ENCODE measurements at regions not wholly inside any gene's neighbourhood (a gene's known extent, or its start where the extent isn't known, plus 50 kb on each side); places are given as distances from the start of the nearest gene placed in this dataset.

- 87% methylated on average over 2 of the region's 2 CpGs; no CpG with 5 or more reads in 1 of the 2 experiments for WGBS, 2 experiments (ENCODE audit: extremely low coverage in 1 of 2, insufficient coverage in 1 of 2, insufficient read length in 1 of 2, insufficient replicate concordance in 2 of 2, low coverage in 1 of 2, low lambda C conversion rate in 2 of 2, missing lambda C conversion rate in 1 of 2)
- CTCF ChIA-PET (ENCODE audit: partially characterized antibody): interaction anchor here (0.9 to 1.0 kb wide), 2 partner anchors 8 to 26 kb away, joined by 3 read pairs; no protein-coding TSS in a partner anchor
- TF ChIP-seq CBX5 (IDR thresholded peaks at IDR 0.05; ENCODE audit: low read depth, low read length): no peak
- TF ChIP-seq, protein P1, sequence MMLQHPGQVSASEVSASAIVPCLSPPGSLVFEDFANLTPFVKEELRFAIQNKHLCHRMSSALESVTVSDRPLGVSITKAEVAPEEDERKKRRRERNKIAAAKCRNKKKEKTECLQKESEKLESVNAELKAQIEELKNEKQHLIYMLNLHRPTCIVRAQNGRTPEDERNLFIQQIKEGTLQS (IDR thresholded peaks at IDR 0.05; ENCODE audit: insufficient read depth, low read depth, low read length): no peak
- no peak for TF ChIP-seq RNF2 (IDR thresholded peaks at IDR 0.05; ENCODE audit: borderline replicate concordance, low read depth, low read length, missing control alignments, poor library complexity, severe bottlenecking)
- TF ChIP-seq EP300 (IDR thresholded peaks at IDR 0.05; ENCODE audit: borderline replicate concordance in 1 of 2, low read depth in 2 of 2, low read length in 2 of 2): no peak
- TF ChIP-seq CTBP2 (IDR thresholded peaks at IDR 0.05; ENCODE audit: borderline replicate concordance, insufficient read depth, insufficient read length, low read length): no peak
- no peak for TF ChIP-seq KDM1A (IDR thresholded peaks at IDR 0.05; ENCODE audit: borderline replicate concordance, low read length)
- TF ChIP-seq ZNF274 (IDR thresholded peaks at IDR 0.05; ENCODE audit: borderline replicate concordance, extremely low read depth, low read length): no peak
- TF ChIP-seq POU5F1 (IDR thresholded peaks at IDR 0.05; ENCODE audit: low read depth, low read length): no peak
- no peak for TF ChIP-seq KDM4A (IDR thresholded peaks at IDR 0.05; ENCODE audit: low read depth, low read length, severe bottlenecking)
- no peak for TF ChIP-seq YY1 (IDR thresholded peaks at IDR 0.05; ENCODE audit: low read depth, low read length)
Measured at GRCh38 chr2:12895017-12895416, 178.3 kb downstream of the TRIB2 start.

More at GRCh38 chr2:12895017-12895416, 178.3 kb downstream of the TRIB2 start:
- H3K4ac ChIP-seq (replicated peaks; ENCODE audit: insufficient read length, low read depth, low read length): no peak overlapping the region
- no peak overlapping the region for H3K18ac ChIP-seq (ENCODE audit: extremely low read depth, low read length)
- no peak overlapping the region for H3K56ac ChIP-seq (replicated peaks; ENCODE audit: insufficient read length, low read depth, low read length)
- H4K5ac ChIP-seq (ENCODE audit: insufficient read length, low read depth, low read length): no peak overlapping the region
- no peak overlapping the region for H3K4me3 ChIP-seq (ENCODE audit: extremely low read depth in 1 of 4, insufficient read depth in 2 of 4, low read depth in 3 of 4, low read length in 4 of 4)
- H3K79me1 ChIP-seq (ENCODE audit: low read depth, low read length): no peaks in the 10 kb centered on the region
- no peak overlapping the region for H3K9ac ChIP-seq (replicated peaks in 1 of 4; ENCODE audit: extremely low read depth in 1 of 4, low read depth in 3 of 4, low read length in 3 of 4)
- H3K79me2 ChIP-seq (ENCODE audit: control insufficient read depth in 1 of 2, insufficient read depth in 2 of 2, low read length in 2 of 2): no peaks in the 10 kb centered on the region
- H2BK12ac ChIP-seq (ENCODE audit: low read depth, low read length): no peak overlapping the region
- H3K9me3 ChIP-seq (ENCODE audit: insufficient read depth in 2 of 2, low read depth in 1 of 2, low read length in 1 of 2): no peaks in the 10 kb centered on the region
- H3K27ac ChIP-seq (ENCODE audit: low read depth, low read length): no peak overlapping the region
- H3K4me1 ChIP-seq (replicated peaks in 1 of 4; ENCODE audit: control insufficient read depth in 3 of 4, insufficient read depth in 4 of 4, low read length in 3 of 4): no peaks in the 10 kb centered on the region
- FAIRE-seq (no peak), DNase-seq (ENCODE audit: low read depth in 1 of 2, low spot score in 2 of 2) (no peak)
- no peak overlapping the region for H2AK5ac ChIP-seq (ENCODE audit: low read depth, low read length)
- no peak overlapping the region for H4K91ac ChIP-seq (replicated peaks; ENCODE audit: insufficient read length, low read length)
- no peak overlapping the region for H3K4me2 ChIP-seq (ENCODE audit: insufficient read depth in 1 of 2, low read depth in 2 of 2, low read length in 2 of 2)
- no peak overlapping the region for H3K23ac ChIP-seq (ENCODE audit: insufficient read length)
- no peak overlapping the region for H2BK15ac ChIP-seq (ENCODE audit: low read length)
- POLR2A ChIA-PET (ENCODE audit: partially characterized antibody): no interaction called here
- no peak overlapping the region for H2BK120ac ChIP-seq (replicated peaks; ENCODE audit: low read depth, low read length)
- no peak overlapping the region for H2BK20ac ChIP-seq (ENCODE audit: low read length)
- H2BK5ac ChIP-seq (ENCODE audit: low read depth, low read length): no peak overlapping the region
- no peaks in the 10 kb centered on the region for H3K23me2 ChIP-seq (ENCODE audit: low read depth, low read length)
- H3K36me3 ChIP-seq (ENCODE audit: control insufficient read depth in 2 of 4, insufficient read depth in 4 of 4, low read length in 3 of 4): no peaks in the 10 kb centered on the region
- H4K8ac ChIP-seq (ENCODE audit: extremely low read depth, insufficient read depth, low read length): no peak overlapping the region
- H2AFZ ChIP-seq (ENCODE audit: low read length): no peak overlapping the region
- no peak overlapping the region for H3K14ac ChIP-seq (ENCODE audit: insufficient read length)
- no peaks in the 10 kb centered on the region for H3K27me3 ChIP-seq (replicated peaks in 1 of 4; ENCODE audit: control insufficient read depth in 3 of 4, extremely low read depth in 1 of 4, insufficient read depth in 3 of 4, low read length in 3 of 4)
- no peaks in the 10 kb centered on the region for H4K20me1 ChIP-seq (replicated peaks in 1 of 2; ENCODE audit: control insufficient read depth in 1 of 2, insufficient read depth in 2 of 2, low read length in 2 of 2)

Data from H1 (cell line).